ENCODE measurements at regions not wholly inside any gene's neighbourhood (a gene's known extent, or its start where the extent isn't known, plus 50 kb on each side); places are given as distances from the start of the nearest gene placed in this dataset.

DNA sequence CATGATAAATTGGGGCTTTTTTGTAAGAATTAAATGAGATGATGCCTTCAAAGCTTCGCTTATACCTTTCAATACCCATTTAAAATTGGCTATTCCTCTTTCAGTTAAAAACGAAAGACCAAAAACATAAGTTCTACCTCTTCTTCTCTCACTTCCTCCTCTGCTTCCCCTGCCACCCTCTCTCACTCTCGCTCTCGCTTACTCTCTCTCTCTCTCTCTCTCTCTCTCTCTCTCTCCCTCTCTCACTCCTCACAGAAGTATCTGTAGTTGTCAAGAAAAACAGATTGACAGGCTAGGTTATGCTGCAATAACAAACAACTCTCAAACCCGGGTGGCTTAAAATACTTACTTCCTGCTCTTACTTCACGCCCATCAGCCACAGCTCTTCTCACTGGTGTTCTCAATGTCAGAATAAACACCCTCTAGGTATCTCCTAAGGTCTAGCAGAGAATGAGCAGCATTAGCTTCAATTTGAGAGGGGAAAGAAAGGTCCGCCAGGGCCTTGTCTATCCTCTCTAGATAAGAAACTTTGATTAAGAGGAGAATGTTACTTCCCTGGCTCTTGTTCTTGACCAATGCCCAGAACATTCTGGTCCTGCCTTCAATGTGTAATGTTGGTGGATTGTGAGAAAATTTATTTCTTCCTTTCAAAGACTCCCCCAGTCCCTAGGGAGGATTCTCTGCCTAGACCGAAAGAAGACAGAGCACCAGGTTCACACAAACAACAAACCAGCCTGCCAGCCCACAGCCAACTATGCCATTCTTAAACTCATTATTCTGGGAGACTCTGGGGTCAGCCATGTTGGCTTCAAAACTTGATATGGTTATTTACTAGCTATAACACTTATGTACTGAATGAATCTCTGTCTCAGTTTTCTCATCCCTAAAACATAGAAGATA, 1028.7 kb downstream of the XPNPEP1 start:
- Histone ChIP-seq H2AK5ac (ENCODE audit: insufficient read length, low read length) (no peak overlapping the region), H2BK12ac (ENCODE audit: insufficient read length, low read depth, low read length) (no peak overlapping the region), H3K23ac (ENCODE audit: insufficient read length, low read depth, low read length) (no peak overlapping the region), H3K79me1 (ENCODE audit: insufficient read depth, low read depth, low read length, poor library complexity, severe bottlenecking) (no peaks in the 10 kb centered on the region), H2AFZ (ENCODE audit: low read length) (no peak overlapping the region), H3K4me2 (ENCODE audit: insufficient read depth, insufficient read length, low read length) (no peak overlapping the region), H4K91ac (ENCODE audit: insufficient read length, low read depth, low read length) (no peak overlapping the region), H3K14ac (ENCODE audit: insufficient read depth, low read length) (no peak overlapping the region), H3K27me3 (ENCODE audit: insufficient read depth, low read length) (no peaks in the 10 kb centered on the region), H3K79me2 (ENCODE audit: insufficient read depth, low read length) (no peaks in the 10 kb centered on the region), H2BK120ac (ENCODE audit: low read depth, low read length, poor library complexity, severe bottlenecking) (no peak overlapping the region), H3K4ac (ENCODE audit: low read depth, low read length) (no peak overlapping the region), H3K18ac (ENCODE audit: insufficient read length, low read depth, low read length) (no peak overlapping the region), H4K5ac (ENCODE audit: insufficient read length, low read depth, low read length) (no peak overlapping the region), H3T11ph (ENCODE audit: low read length) (no peak overlapping the region), H2BK15ac (ENCODE audit: low read depth, low read length) (no peak overlapping the region), H3K56ac (ENCODE audit: insufficient read length, low read depth, low read length) (no peak overlapping the region), H3K27ac (ENCODE audit: insufficient read length, low read depth, low read length) (no peak overlapping the region), H2BK5ac (ENCODE audit: insufficient read length, low read length) (no peak overlapping the region), H3K9me3 (ENCODE audit: control insufficient read depth, low read depth, low read length) (no peaks in the 10 kb centered on the region), H3K9ac (ENCODE audit: extremely low read depth, insufficient read length, low read length) (no peak overlapping the region), H4K8ac (replicated peaks; ENCODE audit: insufficient read length, low read depth, low read length) (no peak overlapping the region), H4K20me1 (ENCODE audit: control insufficient read depth, insufficient read depth, insufficient read length) (no peaks in the 10 kb centered on the region), H3K23me2 (ENCODE audit: insufficient read length, low read depth, low read length, poor library complexity, severe bottlenecking) (no peaks in the 10 kb centered on the region), H2BK20ac (ENCODE audit: low read depth, low read length, poor library complexity, severe bottlenecking) (no peak overlapping the region), H3K4me1 (ENCODE audit: insufficient read depth, low read length) (no peaks in the 10 kb centered on the region)
- no peak overlapping the region for H3K4me3 Mint-ChIP-seq
- H3K27ac Mint-ChIP-seq = no peak overlapping the region; a peak in 1 of 7 replicates
- H3K9me3 Mint-ChIP-seq = 0 out of 5 replicates have a peak, but pooled peaks cover 0 to 1% of the 10 kb centered on the region in 2 experiments
- DNase-seq = no peak
- H3K27me3 Mint-ChIP-seq (ENCODE audit: low read depth) = no peaks in the 10 kb centered on the region
- no peaks in the 10 kb centered on the region for H3K36me3 Mint-ChIP-seq (ENCODE audit: insufficient read depth in 1 of 3, low read depth in 3 of 3)
- H3K4me1 Mint-ChIP-seq = peaks cover under 1 to 4% of the 10 kb centered on the region in 2 experiments
- TF ChIP-seq CTCF (conservative IDR thresholded peaks at IDR 0.05) = no peak
- no CpG with 5 or more reads among the region's 8 CpGs for WGBS (ENCODE audit: extremely low coverage, insufficient read length, low lambda C conversion rate)

All from H9 (cell line).